T-helper 2 cell treated with Interferon-gamma antibody and Interleukin-4, amounts not matched to agents 5 μg/mL and 100 μg/mL, for 36 hours (primary cell): ENCODE measurements at regions not wholly inside any gene's neighbourhood (a gene's known extent, or its start where the extent isn't known, plus 50 kb on each side); places are given as distances from the start of the nearest gene placed in this dataset.

ENCODE experiments used
- DNase-seq: peaks from one replicate; pipeline ENCODE4 v3.0.0; 2021; ENCODE audit warnings: low spot score
- H3K27ac Mint-ChIP-seq: one replicate; pipeline ENCODE4 v1.8.0; 2021; ENCODE audit warnings: mild to moderate bottlenecking, mixed read lengths
- H3K27me3 Mint-ChIP-seq: one replicate; pipeline ENCODE4 v1.8.0; 2021; ENCODE audit warnings: low read depth, mixed read lengths
- H3K36me3 Mint-ChIP-seq: one replicate; pipeline ENCODE4 v1.8.0; 2021; ENCODE audit warnings: low read depth, mixed read lengths
- H3K4me1 Mint-ChIP-seq: one replicate; pipeline ENCODE4 v1.8.0; 2021; ENCODE audit warnings: low read depth, mixed read lengths
- H3K4me3 Mint-ChIP-seq: one replicate; pipeline ENCODE4 v1.8.0; 2022; ENCODE audit warnings: mild to moderate bottlenecking, moderate library complexity, mixed read lengths
- H3K9me3 Mint-ChIP-seq: one replicate; pipeline ENCODE4 v1.8.0; 2021; ENCODE audit warnings: mixed read lengths

DNA sequence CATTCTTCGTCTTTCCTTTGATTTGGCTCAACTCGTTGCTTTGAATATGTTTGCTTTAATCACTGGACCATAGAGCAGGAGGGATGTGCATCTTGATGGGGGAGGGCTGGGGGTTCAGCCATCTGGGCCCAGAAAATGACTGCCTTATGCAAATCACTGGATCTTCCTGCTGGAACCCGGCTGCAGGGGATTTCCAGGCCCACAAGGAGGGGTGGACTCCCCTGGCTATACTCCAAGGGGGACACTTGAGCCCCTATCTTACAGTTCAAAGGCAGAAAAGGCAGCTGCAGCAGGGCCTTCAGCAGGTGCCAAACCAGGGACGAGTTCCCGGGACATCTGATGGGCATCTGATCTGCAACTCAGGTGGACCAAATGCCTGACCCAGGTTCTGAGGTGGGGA is 122.5 kb downstream of the DICER1 start:
- no peak overlapping the region for H3K4me3 Mint-ChIP-seq
- H3K9me3 Mint-ChIP-seq, result no peaks in the 10 kb centered on the region
- H3K27ac Mint-ChIP-seq, result no peak overlapping the region
- no peaks in the 10 kb centered on the region for H3K36me3 Mint-ChIP-seq
- H3K4me1 Mint-ChIP-seq, result no peaks in the 10 kb centered on the region
- no peak for DNase-seq
- H3K27me3 Mint-ChIP-seq, result no peaks in the 10 kb centered on the region

DNA sequence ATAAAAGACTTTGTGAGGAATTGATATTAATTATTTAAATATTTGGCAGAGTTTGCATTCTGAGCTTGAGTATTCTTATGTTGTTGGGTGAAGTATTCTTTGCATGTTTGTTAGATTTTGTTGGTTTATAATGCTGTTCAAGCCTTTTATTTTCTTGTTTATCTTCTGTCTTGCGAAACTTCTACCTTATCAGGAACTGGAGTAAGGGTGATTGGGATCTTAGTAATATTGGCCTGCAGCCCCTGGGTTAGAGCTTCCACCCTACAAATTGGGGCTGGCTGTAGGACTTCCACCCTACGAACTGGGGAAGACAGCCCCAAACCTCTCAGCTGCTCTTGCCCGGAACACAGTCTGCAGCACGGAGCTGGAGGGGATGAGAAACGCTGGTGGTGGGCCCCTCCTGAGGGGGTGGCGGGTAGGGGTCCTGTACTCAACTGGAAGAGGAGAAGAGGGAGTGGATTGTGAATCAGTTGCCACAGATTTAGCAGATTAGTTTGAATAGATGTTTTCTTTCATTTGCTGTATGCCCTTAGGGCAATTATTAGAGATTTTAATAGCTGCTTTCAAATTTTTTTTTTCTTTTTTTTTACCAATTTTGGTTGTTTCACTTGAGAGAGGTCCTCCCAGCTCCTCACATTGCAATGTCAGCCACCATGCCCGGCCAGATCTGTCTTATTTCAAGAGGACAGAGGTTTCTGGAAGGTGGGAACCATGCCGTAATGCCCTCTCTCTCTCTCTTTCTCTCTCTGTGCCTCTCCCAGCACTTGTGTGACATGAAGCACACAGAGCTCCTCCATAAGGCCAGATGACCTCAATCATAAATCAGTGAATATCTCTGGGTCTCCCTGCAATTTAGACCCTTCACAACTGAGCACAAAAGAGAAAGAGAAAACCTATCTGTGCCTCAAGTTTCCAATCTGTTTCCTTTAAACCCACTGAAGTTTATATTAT is 123.4 kb downstream of the DICER1 start:
- H3K4me3 Mint-ChIP-seq, result no peak overlapping the region
- no peaks in the 10 kb centered on the region for H3K9me3 Mint-ChIP-seq
- H3K4me1 Mint-ChIP-seq, result no peaks in the 10 kb centered on the region
- H3K27me3 Mint-ChIP-seq, result no peaks in the 10 kb centered on the region
- DNase-seq, result no peak
- no peak overlapping the region for H3K27ac Mint-ChIP-seq
- no peaks in the 10 kb centered on the region for H3K36me3 Mint-ChIP-seq

DNA sequence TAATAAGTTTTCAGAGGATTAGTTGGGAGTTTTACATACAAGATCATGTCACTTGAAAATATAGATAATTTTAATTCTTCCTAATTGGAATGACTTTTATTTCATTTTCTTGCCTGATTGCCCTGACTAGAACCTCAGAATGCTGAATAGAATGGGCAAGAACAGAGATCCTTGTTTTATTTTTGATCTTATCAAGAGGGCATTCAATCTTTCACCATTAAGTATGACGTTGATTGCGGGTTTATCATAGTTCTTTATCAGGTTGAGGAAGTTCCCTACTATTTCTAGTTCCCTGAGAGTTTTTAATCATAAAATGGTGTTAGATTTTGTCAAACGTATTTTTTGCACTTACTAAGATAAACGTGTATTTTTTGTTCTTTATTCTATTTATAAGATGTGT is 124.3 kb downstream of the DICER1 start:
- Mint-ChIP-seq H3K36me3 (no peaks in the 10 kb centered on the region), H3K27ac (no peak overlapping the region), H3K4me3 (no peak overlapping the region), H3K4me1 (no peaks in the 10 kb centered on the region), H3K27me3 (peaks cover 2% of the 10 kb centered on the region), H3K9me3 (no peaks in the 10 kb centered on the region)
- no peak for DNase-seq

DNA sequence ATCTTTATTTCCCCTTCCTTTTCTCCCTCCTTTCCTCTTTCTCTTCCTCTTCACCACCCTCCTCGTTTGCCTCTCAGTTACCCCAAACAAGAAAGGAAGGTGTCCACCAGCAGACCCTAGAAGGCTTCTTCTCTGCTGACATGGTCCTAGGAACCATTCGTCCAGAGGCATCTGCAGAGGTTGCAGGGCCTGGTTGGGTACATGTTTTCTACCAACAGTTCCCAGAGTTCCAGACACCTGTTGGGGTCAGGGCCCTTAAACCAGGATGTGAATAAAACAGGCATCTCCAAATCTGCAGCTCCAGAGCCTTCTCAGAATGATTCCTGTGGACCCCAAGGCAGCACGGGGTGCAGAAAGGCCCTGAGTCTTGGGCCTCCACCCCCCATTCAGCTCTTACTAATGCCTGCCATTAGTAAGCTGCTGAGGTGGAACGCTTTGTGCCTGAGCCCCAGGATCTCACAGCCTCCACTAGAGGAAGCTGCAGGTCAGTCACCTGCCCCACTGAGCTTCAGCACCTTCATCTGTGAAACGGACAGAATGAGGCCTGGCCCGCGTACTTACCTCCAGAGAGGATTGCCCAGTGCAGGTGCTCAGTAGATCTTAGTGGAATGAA is 130.4 kb downstream of the DICER1 start:
- Mint-ChIP-seq H3K9me3 (no peaks in the 10 kb centered on the region), H3K27me3 (peaks cover 2% of the 10 kb centered on the region), H3K27ac (no peak overlapping the region), H3K4me3 (no peak overlapping the region), H3K36me3 (no peaks in the 10 kb centered on the region), H3K4me1 (no peaks in the 10 kb centered on the region)
- DNase-seq, result no peak

DNA sequence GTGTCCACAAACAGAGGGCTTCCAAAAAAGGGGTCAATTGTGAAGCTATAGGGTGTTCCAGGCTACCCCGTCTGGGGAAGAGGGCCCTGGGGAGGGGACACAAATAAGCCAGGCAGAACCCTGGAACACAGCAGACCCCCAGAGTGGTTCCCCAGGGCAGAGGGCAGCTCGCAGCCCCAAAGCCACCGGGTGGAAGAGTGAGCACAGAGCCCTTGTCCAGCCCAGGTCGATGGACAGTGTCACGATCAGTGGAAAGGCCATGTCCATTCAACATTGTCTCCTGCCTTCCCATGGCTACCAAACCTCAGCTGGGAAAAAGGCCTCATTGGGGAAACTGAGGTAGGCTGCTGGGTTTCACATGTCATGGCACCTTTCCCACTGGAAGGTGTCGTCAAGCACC is 131.4 kb downstream of the DICER1 start:
- no peaks in the 10 kb centered on the region for H3K36me3 Mint-ChIP-seq

DNA sequence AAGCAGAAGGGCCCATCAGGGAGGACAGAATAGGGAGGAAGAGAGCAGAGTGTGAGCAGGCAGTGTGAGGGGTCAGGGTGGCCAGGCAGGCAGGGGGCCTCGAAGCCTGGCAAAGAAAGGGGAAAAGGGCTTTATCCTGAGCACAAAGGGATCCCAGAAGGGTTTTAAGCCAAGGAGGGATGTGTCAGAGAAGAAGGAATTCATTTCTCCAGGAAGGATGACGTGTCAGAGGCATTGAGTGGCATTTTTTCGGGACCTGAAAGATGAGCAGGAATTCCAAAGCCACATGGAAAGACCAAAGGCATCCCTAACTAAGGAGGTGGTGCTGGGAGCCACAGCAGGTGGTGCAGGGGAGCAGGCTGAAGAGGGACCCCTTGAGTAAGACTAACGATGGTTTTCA is 132.1 kb downstream of the DICER1 start:
- no peak for DNase-seq
- H3K27ac Mint-ChIP-seq, result no peak overlapping the region

More for the DNA sequence above, 131.4 kb downstream of the DICER1 start:
- Mint-ChIP-seq H3K27me3 (peaks cover 2% of the 10 kb centered on the region), H3K27ac (no peak overlapping the region), H3K4me1 (no peaks in the 10 kb centered on the region), H3K4me3 (no peak overlapping the region), H3K9me3 (no peaks in the 10 kb centered on the region)
- DNase-seq, result no peak

DNA sequence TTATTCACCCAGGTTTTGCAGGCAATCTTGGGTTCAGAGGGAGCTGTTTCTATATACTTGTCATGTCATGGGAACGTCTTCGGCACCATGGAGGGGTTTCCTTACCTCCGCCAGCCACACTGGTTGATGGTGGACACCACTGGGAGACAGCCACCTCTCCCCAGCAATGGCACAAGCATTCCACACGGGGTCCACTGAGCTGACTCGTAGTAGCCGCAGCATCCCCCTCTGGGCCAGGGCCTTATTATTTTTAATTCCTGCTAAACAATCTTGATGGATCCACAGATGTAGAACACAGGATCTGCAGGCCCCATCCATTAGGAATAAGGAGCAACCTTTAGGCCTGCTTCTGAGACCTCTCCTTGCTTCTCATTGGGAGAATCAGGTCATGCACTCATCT is 132.9 kb downstream of the DICER1 start:
- no peaks in the 10 kb centered on the region for H3K9me3 Mint-ChIP-seq
- H3K4me1 Mint-ChIP-seq, result no peaks in the 10 kb centered on the region
- no peaks in the 10 kb centered on the region for H3K36me3 Mint-ChIP-seq
- no peak for DNase-seq
- H3K4me3 Mint-ChIP-seq, result no peak overlapping the region
- H3K27me3 Mint-ChIP-seq, result peaks cover 2% of the 10 kb centered on the region
- no peak overlapping the region for H3K27ac Mint-ChIP-seq

More for the DNA sequence above, 132.1 kb downstream of the DICER1 start:
- H3K4me1 Mint-ChIP-seq, result no peaks in the 10 kb centered on the region
- H3K27me3 Mint-ChIP-seq, result peaks cover 2% of the 10 kb centered on the region
- H3K36me3 Mint-ChIP-seq, result no peaks in the 10 kb centered on the region
- no peak overlapping the region for H3K4me3 Mint-ChIP-seq
- H3K9me3 Mint-ChIP-seq, result no peaks in the 10 kb centered on the region

DNA sequence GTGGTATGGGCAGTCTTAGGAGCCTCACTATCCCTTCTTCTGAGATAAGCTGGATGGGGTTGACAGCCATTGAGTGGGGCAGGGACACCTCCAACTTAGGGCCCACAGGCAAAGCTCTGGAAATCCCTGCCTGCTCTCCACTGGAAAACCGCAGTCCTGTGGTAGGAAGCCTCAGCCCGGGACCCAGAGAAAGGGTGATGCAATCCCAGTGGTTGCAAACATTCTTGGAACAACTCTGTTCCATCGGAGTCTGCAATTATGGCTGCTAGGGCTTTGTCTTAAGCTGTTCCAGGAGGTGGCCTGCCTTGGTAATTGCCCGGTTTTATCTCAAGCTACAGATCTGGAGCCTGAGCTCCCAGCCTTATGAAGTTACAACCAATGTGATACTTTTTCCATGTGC is 133.4 kb downstream of the DICER1 start:
- Mint-ChIP-seq H3K36me3 (no peaks in the 10 kb centered on the region), H3K4me1 (no peaks in the 10 kb centered on the region), H3K27me3 (peaks cover 2% of the 10 kb centered on the region), H3K27ac (no peak overlapping the region), H3K4me3 (no peak overlapping the region), H3K9me3 (no peaks in the 10 kb centered on the region)
- no peak for DNase-seq

DNA sequence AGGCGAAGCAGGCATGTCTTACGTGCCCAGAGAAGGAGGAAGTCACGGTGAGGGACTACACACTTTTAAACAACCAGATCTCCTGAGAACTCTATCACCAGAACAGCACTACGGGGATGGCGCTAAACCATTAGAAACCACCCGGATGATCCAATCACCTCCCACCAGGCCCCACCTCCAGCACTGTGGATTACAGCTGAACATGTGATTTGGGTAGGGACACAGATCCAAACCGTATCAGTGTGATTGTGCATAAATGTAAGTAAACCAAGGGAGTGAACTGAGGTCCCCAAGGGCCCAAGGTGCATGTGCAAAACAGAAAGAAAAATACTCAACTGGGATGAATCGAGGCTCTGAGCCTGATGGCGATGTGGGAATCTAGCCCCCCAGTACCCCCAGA is 134.2 kb downstream of the DICER1 start:
- H3K36me3 Mint-ChIP-seq, result no peaks in the 10 kb centered on the region
- no peak for DNase-seq
- H3K27ac Mint-ChIP-seq, result no peak overlapping the region
- H3K4me1 Mint-ChIP-seq, result no peaks in the 10 kb centered on the region
- H3K27me3 Mint-ChIP-seq, result peaks cover 1% of the 10 kb centered on the region
- H3K4me3 Mint-ChIP-seq, result no peak overlapping the region
- H3K9me3 Mint-ChIP-seq, result no peaks in the 10 kb centered on the region

DNA sequence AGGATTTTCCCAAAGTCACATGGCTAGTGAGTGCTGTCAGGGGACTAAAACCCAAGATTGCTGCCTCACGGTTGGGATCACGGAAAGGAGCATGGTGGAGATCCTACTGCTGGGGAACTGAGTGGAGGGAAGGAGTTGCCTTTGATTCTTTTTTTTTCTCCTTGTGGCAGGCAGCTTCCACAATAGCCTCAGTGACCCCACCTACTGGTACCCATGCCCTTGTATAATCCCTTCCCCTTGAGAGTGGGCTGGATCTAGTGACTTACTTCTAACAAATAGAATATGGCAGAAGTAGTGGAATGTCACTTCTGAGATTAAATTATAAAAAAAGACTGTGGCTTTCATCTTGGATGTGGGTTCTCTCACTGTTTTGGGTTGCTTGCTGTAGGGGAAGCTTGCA is 135.7 kb downstream of the DICER1 start:
- no peaks in the 10 kb centered on the region for H3K36me3 Mint-ChIP-seq
- no peak overlapping the region for H3K4me3 Mint-ChIP-seq
- no peaks in the 10 kb centered on the region for H3K27me3 Mint-ChIP-seq
- DNase-seq, result no peak
- no peaks in the 10 kb centered on the region for H3K4me1 Mint-ChIP-seq
- H3K9me3 Mint-ChIP-seq, result no peaks in the 10 kb centered on the region
- no peak overlapping the region for H3K27ac Mint-ChIP-seq

DNA sequence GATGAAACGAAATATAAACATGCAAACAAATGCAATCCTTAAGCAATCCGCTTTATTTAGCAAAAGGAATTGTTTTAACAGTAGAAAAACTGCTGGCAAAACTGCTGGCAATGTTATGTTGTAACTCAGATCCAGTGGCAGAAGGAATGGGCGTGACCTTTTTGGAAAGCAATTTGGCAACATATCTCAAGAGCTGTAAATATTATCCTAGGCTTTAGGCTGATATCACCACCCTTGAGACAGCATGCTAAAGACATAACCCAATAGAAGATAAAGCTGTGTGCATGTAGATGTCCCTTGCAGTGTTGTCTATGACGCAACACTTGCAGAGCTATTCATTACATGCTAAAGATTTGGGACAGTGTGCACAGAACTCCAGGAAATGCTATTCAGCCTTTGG is 138.5 kb downstream of the DICER1 start:
- Mint-ChIP-seq H3K4me1 (no peaks in the 10 kb centered on the region), H3K27ac (no peak overlapping the region), H3K27me3 (no peaks in the 10 kb centered on the region), H3K4me3 (no peak overlapping the region), H3K9me3 (no peaks in the 10 kb centered on the region), H3K36me3 (no peaks in the 10 kb centered on the region)
- no peak for DNase-seq

DNA sequence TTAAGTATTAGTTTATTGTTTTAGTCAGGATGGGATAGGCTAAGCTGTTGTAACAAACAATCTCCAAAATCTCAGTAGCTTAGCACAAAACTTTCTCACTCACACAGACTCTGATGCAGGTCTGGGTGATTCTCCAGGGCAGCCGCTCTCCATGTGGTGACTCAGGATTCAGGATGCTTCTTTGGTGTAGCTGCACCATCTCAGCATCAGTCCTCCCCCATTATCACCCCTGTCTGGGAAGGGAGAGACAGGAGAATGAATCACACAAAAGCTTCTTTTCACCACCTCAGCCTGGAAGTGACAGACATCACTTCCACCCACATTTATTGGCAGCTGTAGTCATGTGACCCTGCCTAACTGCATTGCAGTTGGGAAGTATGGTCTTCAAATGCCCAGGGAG is 142.3 kb downstream of the DICER1 start:
- no peak overlapping the region for H3K4me3 Mint-ChIP-seq
- no peaks in the 10 kb centered on the region for H3K36me3 Mint-ChIP-seq
- no peaks in the 10 kb centered on the region for H3K4me1 Mint-ChIP-seq

DNA sequence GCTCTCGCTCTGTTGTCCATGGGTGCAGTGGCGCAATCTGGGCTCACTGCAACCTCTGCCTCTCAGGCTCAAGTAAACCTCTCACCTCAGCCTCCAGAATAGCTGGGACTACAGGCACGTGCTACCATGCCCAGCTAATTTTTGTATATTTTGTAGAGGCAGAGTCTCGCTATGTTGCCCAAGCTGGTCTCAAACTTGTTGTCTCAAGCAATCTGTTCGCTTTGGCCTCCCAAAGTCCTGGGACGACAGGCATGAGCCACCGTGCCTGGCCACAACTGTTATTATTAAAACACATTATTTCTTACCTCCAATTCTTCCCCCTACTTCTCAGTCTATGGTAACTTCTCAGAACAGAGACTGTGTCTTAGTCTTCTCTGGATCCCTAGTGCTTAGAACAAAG is 143.3 kb downstream of the DICER1 start:
- no peak overlapping the region for H3K4me3 Mint-ChIP-seq
- no peaks in the 10 kb centered on the region for H3K4me1 Mint-ChIP-seq
- no peak for DNase-seq
- H3K27ac Mint-ChIP-seq, result no peak overlapping the region
- H3K27me3 Mint-ChIP-seq, result peaks cover 9% of the 10 kb centered on the region
- H3K9me3 Mint-ChIP-seq, result no peaks in the 10 kb centered on the region
- no peaks in the 10 kb centered on the region for H3K36me3 Mint-ChIP-seq

More for the DNA sequence above, 142.3 kb downstream of the DICER1 start:
- DNase-seq, result no peak
- no peaks in the 10 kb centered on the region for H3K9me3 Mint-ChIP-seq
- no peak overlapping the region for H3K27ac Mint-ChIP-seq
- peaks cover 7% of the 10 kb centered on the region for H3K27me3 Mint-ChIP-seq

DNA sequence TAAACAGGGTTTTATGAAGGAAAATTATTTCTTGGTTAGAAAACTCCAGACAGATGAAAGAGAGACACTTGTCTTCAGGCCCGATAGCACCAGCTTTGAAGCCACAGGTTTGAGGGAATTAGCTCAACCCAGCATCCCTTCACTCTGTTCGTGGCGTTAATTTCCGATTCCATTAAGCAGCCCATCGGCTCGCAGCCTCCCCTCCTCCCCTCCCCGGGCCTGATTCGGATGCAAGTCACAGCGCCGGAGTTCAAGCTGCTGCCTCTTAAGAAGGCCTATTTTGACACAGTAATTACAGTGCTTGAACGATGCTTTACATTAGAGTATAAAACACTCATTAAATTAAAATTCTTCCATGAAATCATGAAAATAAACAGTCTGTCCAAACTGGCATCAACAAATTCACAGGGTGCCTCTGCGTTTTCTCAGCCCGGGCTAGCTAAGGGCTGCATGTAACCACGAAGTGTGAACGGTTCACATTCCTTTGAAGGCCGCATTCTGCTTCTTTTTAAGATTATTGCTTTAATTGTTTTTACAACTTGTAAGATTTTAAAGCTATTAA is 145.8 kb downstream of the DICER1 start:
- Mint-ChIP-seq H3K27me3 (peaks cover 11% of the 10 kb centered on the region), H3K27ac (no peak overlapping the region), H3K9me3 (no peaks in the 10 kb centered on the region), H3K36me3 (no peaks in the 10 kb centered on the region), H3K4me1 (no peaks in the 10 kb centered on the region), H3K4me3 (no peak overlapping the region)
- DNase-seq, result no peak
